ENCODE measurements at regions not wholly inside any gene's neighbourhood (a gene's known extent, or its start where the extent isn't known, plus 50 kb on each side); places are given as distances from the start of the nearest gene placed in this dataset.

- H3K4me2 ChIP-seq (ENCODE audit: low read length), result no peak overlapping the region
These were observed 286.5 kb downstream of the PTEN start for GRCh38 chr10:88149906-88150305.

GRCh38 chr10:88150339-88150738 is 286.9 kb downstream of the PTEN start:
- Histone ChIP-seq H4K20me1 (ENCODE audit: insufficient read depth, low read length) (no peaks in the 10 kb centered on the region), H3K36me3 (replicated peaks; ENCODE audit: low read depth, low read length) (no peaks in the 10 kb centered on the region), H3K79me2 (ENCODE audit: low read length) (no peaks in the 10 kb centered on the region), H3K4me1 (ENCODE audit: low read length) (peaks cover 8% of the 10 kb centered on the region), H2AFZ (ENCODE audit: low read depth, low read length) (no peak overlapping the region), H3K4me3 (ENCODE audit: low read length) (no peak overlapping the region), H3K27ac (ENCODE audit: low read length) (no peak overlapping the region), H3K4me2 (ENCODE audit: low read length) (no peak overlapping the region), H3K9ac (ENCODE audit: low read length) (no peak overlapping the region), H3K9me3 (ENCODE audit: insufficient read depth, low read length) (no peaks in the 10 kb centered on the region), H3K27me3 (ENCODE audit: low read depth, low read length) (no peaks in the 10 kb centered on the region)
- no peak for TF ChIP-seq EZH2phosphoT487 (IDR thresholded peaks at IDR 0.05; ENCODE audit: low read depth)
- TF ChIP-seq, protein P1, sequence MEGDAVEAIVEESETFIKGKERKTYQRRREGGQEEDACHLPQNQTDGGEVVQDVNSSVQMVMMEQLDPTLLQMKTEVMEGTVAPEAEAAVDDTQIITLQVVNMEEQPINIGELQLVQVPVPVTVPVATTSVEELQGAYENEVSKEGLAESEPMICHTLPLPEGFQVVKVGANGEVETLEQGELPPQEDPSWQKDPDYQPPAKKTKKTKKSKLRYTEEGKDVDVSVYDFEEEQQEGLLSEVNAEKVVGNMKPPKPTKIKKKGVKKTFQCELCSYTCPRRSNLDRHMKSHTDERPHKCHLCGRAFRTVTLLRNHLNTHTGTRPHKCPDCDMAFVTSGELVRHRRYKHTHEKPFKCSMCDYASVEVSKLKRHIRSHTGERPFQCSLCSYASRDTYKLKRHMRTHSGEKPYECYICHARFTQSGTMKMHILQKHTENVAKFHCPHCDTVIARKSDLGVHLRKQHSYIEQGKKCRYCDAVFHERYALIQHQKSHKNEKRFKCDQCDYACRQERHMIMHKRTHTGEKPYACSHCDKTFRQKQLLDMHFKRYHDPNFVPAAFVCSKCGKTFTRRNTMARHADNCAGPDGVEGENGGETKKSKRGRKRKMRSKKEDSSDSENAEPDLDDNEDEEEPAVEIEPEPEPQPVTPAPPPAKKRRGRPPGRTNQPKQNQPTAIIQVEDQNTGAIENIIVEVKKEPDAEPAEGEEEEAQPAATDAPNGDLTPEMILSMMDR (IDR thresholded peaks at IDR 0.05; ENCODE audit: low read depth, low read length), result no peak

More at GRCh38 chr10:88149906-88150305, 286.5 kb downstream of the PTEN start:
- H3K27me3 ChIP-seq (ENCODE audit: low read depth, low read length), result no peaks in the 10 kb centered on the region
- H3K9me3 ChIP-seq (ENCODE audit: insufficient read depth, low read length), result no peaks in the 10 kb centered on the region
- H4K20me1 ChIP-seq (ENCODE audit: insufficient read depth, low read length), result no peaks in the 10 kb centered on the region
- H3K36me3 ChIP-seq (replicated peaks; ENCODE audit: low read depth, low read length), result no peaks in the 10 kb centered on the region
- H2AFZ ChIP-seq (ENCODE audit: low read depth, low read length), result no peak overlapping the region
- no peaks in the 10 kb centered on the region for H3K79me2 ChIP-seq (ENCODE audit: low read length)
- TF ChIP-seq, protein P1 (IDR thresholded peaks at IDR 0.05; ENCODE audit: low read depth, low read length), result no peak
- TF ChIP-seq EZH2phosphoT487 (IDR thresholded peaks at IDR 0.05; ENCODE audit: low read depth), result no peak
- no peak overlapping the region for H3K27ac ChIP-seq (ENCODE audit: low read length)
- peaks cover 8% of the 10 kb centered on the region for H3K4me1 ChIP-seq (ENCODE audit: low read length)
- no peak overlapping the region for H3K9ac ChIP-seq (ENCODE audit: low read length)
- no peak overlapping the region for H3K4me3 ChIP-seq (ENCODE audit: low read length)

- Histone ChIP-seq H3K27ac (ENCODE audit: low read length) (no peak overlapping the region), H3K36me3 (replicated peaks; ENCODE audit: low read depth, low read length) (no peaks in the 10 kb centered on the region), H3K9me3 (ENCODE audit: insufficient read depth, low read length) (no peaks in the 10 kb centered on the region), H3K4me1 (ENCODE audit: low read length) (peaks cover 8% of the 10 kb centered on the region), H3K9ac (ENCODE audit: low read length) (no peak overlapping the region), H4K20me1 (ENCODE audit: insufficient read depth, low read length) (no peaks in the 10 kb centered on the region), H3K4me3 (ENCODE audit: low read length) (no peak overlapping the region), H3K79me2 (ENCODE audit: low read length) (no peaks in the 10 kb centered on the region), H3K4me2 (ENCODE audit: low read length) (no peak overlapping the region), H3K27me3 (ENCODE audit: low read depth, low read length) (no peaks in the 10 kb centered on the region), H2AFZ (ENCODE audit: low read depth, low read length) (0 out of 2 replicates have a peak overlapping the region, but pooled peaks have one; percentile 54)
- TF ChIP-seq, protein P1 (IDR thresholded peaks at IDR 0.05; ENCODE audit: low read depth, low read length), result no peak
- TF ChIP-seq EZH2phosphoT487 (IDR thresholded peaks at IDR 0.05; ENCODE audit: low read depth), result no peak
These were observed 289.3 kb downstream of the PTEN start for GRCh38 chr10:88152728-88153133.

GRCh38 chr10:88154596-88155250 is 291.3 kb downstream of the PTEN start:
- no peaks in the 10 kb centered on the region for H3K9me3 ChIP-seq (ENCODE audit: insufficient read depth, low read length)
- H3K36me3 ChIP-seq (replicated peaks; ENCODE audit: low read depth, low read length), result no peaks in the 10 kb centered on the region
- H3K79me2 ChIP-seq (ENCODE audit: low read length), result no peaks in the 10 kb centered on the region
- H3K9ac ChIP-seq (ENCODE audit: low read length), result no peak overlapping the region
- H3K27me3 ChIP-seq (ENCODE audit: low read depth, low read length), result no peaks in the 10 kb centered on the region
- H4K20me1 ChIP-seq (ENCODE audit: insufficient read depth, low read length), result no peaks in the 10 kb centered on the region
- peaks cover 8% of the 10 kb centered on the region for H3K4me1 ChIP-seq (ENCODE audit: low read length)
- no peak overlapping the region for H3K4me2 ChIP-seq (ENCODE audit: low read length)
- no peak overlapping the region for H3K27ac ChIP-seq (ENCODE audit: low read length)
- TF ChIP-seq EZH2phosphoT487 (IDR thresholded peaks at IDR 0.05; ENCODE audit: low read depth), result no peak
- TF ChIP-seq, protein P1 (IDR thresholded peaks at IDR 0.05; ENCODE audit: low read depth, low read length), result no peak
- no peak overlapping the region for H2AFZ ChIP-seq (ENCODE audit: low read depth, low read length)
- no peak overlapping the region for H3K4me3 ChIP-seq (ENCODE audit: low read length)
